WTC11 (cell line): ENCODE measurements at regions not wholly inside any gene's neighbourhood (a gene's known extent, or its start where the extent isn't known, plus 50 kb on each side); places are given as distances from the start of the nearest gene placed in this dataset.

Source experiments
- ATAC-seq: fragments of 200-7000 bp; cut with Tn5 transposase; 2 replicates; pipeline ENCODE4 v1.10.0; 2021; ENCODE audit warnings: mild to moderate bottlenecking, moderate library complexity
- CTCF ChIA-PET: fragments of 300-600 bp; sonication (Branson Sonifier 250); formaldehyde crosslinking; loops from one replicate; lab custom pipeline; 2021; ENCODE audit warnings: antibody characterized with exemption; lab: Charles Lee
- POLR2A ChIA-PET: fragments of 350-600 bp; sonication (Branson Sonifier 250); formaldehyde crosslinking; loops from one replicate; lab custom pipeline; 2021; ENCODE audit warnings: antibody characterized with exemption; lab: Charles Lee
- DNase-seq: peaks from one replicate; pipeline ENCODE4 v3.0.0; 2021; ENCODE audit warnings: low spot score
- H3K27ac Mint-ChIP-seq: 2 replicates; pipeline ENCODE4 v1.8.0; 2021; ENCODE audit warnings: mixed read lengths
- H3K27me3 Mint-ChIP-seq: 2 replicates; pipeline ENCODE4 v1.8.0; 2021; ENCODE audit warnings: low read depth, mild to moderate bottlenecking, moderate library complexity, mixed read lengths
- H3K36me3 Mint-ChIP-seq: 2 replicates; pipeline ENCODE4 v1.8.0; 2021; ENCODE audit warnings: mixed read lengths
- H3K4me1 Mint-ChIP-seq: 2 replicates; pipeline ENCODE4 v1.8.0; 2022; ENCODE audit warnings: mixed read lengths
- H3K4me3 Mint-ChIP-seq: 2 replicates; pipeline ENCODE4 v1.8.0; 2021; ENCODE audit warnings: mild to moderate bottlenecking, moderate library complexity, mixed read lengths
- H3K9me3 Mint-ChIP-seq: 2 replicates; pipeline ENCODE4 v1.8.0; 2021; ENCODE audit warnings: mixed read lengths
- CREB1 ChIP-seq: sonication (generic); formaldehyde crosslinking; IDR thresholded peaks from 2 replicates; pipeline ENCODE4 v1.8.0; 2023; ENCODE audit warnings: mild to moderate bottlenecking, missing genetic modification reagents
- CTCF ChIP-seq: fragments of 200-600 bp; IDR thresholded peaks from 2 replicates; pipeline ENCODE4 v1.8.0; 2022; ENCODE audit warnings: antibody characterized with exemption
- E2F5 ChIP-seq: sonication (generic); formaldehyde crosslinking; IDR thresholded peaks from 2 replicates; pipeline ENCODE4 v1.8.1; 2022; ENCODE audit warnings: mild to moderate bottlenecking, moderate library complexity, missing genetic modification reagents
- ERG ChIP-seq: fragments of 250-450 bp; sonication (Bioruptor Pico); IDR thresholded peaks from 2 replicates; pipeline ENCODE4 v1.8.0; 2021; ENCODE audit warnings: mild to moderate bottlenecking
- FOXJ3 ChIP-seq: sonication (generic); formaldehyde crosslinking; IDR thresholded peaks from 2 replicates; pipeline ENCODE4 v1.9.0; 2021; ENCODE audit warnings: missing genetic modification reagents, mild to moderate bottlenecking, borderline replicate concordance
- GABPB1 ChIP-seq: sonication (generic); formaldehyde crosslinking; IDR thresholded peaks from 2 replicates; pipeline ENCODE4 v1.8.1; 2023; ENCODE audit warnings: mild to moderate bottlenecking, missing genetic modification reagents
- GRHL2 ChIP-seq: fragments of 250-450 bp; sonication (Bioruptor Pico); IDR thresholded peaks from 2 replicates; pipeline ENCODE4 v1.8.0; 2022; ENCODE audit warnings: mild to moderate bottlenecking, moderate library complexity; ENCODE audit not compliant: insufficient replicate concordance, severe bottlenecking
- GTF2I ChIP-seq: fragments of 250-450 bp; sonication (Bioruptor Pico); conservative IDR thresholded peaks from 2 replicates; pipeline ENCODE4 v1.4.0; 2021; ENCODE audit warnings: mild to moderate bottlenecking
- KAT7 ChIP-seq: sonication (generic); formaldehyde crosslinking; IDR thresholded peaks from 2 replicates; pipeline ENCODE4 v1.8.1; 2023; ENCODE audit warnings: missing genetic modification reagents, mild to moderate bottlenecking, borderline replicate concordance
- MAX ChIP-seq: sonication (generic); formaldehyde crosslinking; IDR thresholded peaks from 2 replicates; pipeline ENCODE4 v1.8.0; 2022; ENCODE audit warnings: mild to moderate bottlenecking, missing genetic modification reagents
- NFE2L1 ChIP-seq: sonication (generic); formaldehyde crosslinking; IDR thresholded peaks from 2 replicates; pipeline ENCODE4 v1.8.1; 2023; ENCODE audit warnings: missing genetic modification reagents
- NFYB ChIP-seq: sonication (generic); formaldehyde crosslinking; conservative IDR thresholded peaks from 2 replicates; pipeline ENCODE4 v1.8.0; 2022; ENCODE audit warnings: low read depth, missing genetic modification reagents
- OVOL2 ChIP-seq: fragments of 250-450 bp; sonication (Bioruptor Pico); IDR thresholded peaks from 2 replicates; pipeline ENCODE4 v1.9.0; 2021; ENCODE audit warnings: mild to moderate bottlenecking, borderline replicate concordance
- PREB ChIP-seq: sonication (generic); formaldehyde crosslinking; IDR thresholded peaks from 2 replicates; pipeline ENCODE4 v1.8.1; 2022; ENCODE audit warnings: mild to moderate bottlenecking, missing genetic modification reagents, moderate library complexity, borderline replicate concordance
- PRRX2 ChIP-seq: fragments of 250-450 bp; sonication (Bioruptor Pico); IDR thresholded peaks from 2 replicates; pipeline ENCODE4 v1.8.0; 2021; ENCODE audit warnings: mild to moderate bottlenecking
- STAT6 ChIP-seq: sonication (generic); formaldehyde crosslinking; conservative IDR thresholded peaks from 2 replicates; pipeline ENCODE4 v1.8.1; 2023; ENCODE audit warnings: mild to moderate bottlenecking, low read depth, missing genetic modification reagents, moderate library complexity
- TEAD4 ChIP-seq: sonication (generic); formaldehyde crosslinking; IDR thresholded peaks from 2 replicates; pipeline ENCODE4 v1.8.0; 2022; ENCODE audit warnings: mild to moderate bottlenecking, missing genetic modification reagents
- ZNF219 ChIP-seq: sonication (generic); formaldehyde crosslinking; IDR thresholded peaks from 2 replicates; pipeline ENCODE4 v1.8.0; 2023; ENCODE audit warnings: missing genetic modification reagents, mild to moderate bottlenecking, borderline replicate concordance
- ZNF263 ChIP-seq: sonication (generic); formaldehyde crosslinking; IDR thresholded peaks from 2 replicates; pipeline ENCODE4 v1.8.1; 2022; ENCODE audit warnings: low read depth, mild to moderate bottlenecking, moderate library complexity, missing genetic modification reagents
- ZNF281 ChIP-seq: sonication (generic); formaldehyde crosslinking; IDR thresholded peaks from 2 replicates; pipeline ENCODE4 v1.8.0; 2023; ENCODE audit warnings: mild to moderate bottlenecking, missing genetic modification reagents
- ZNF317 ChIP-seq: sonication (generic); formaldehyde crosslinking; IDR thresholded peaks from 2 replicates; pipeline ENCODE4 v1.8.1; 2023; ENCODE audit warnings: low read depth, mild to moderate bottlenecking, moderate library complexity, missing genetic modification reagents, borderline replicate concordance
- TF ChIP-seq, protein P1 (sequence below): sonication (generic); formaldehyde crosslinking; IDR thresholded peaks from 2 replicates; pipeline ENCODE4 v1.8.1; 2023; ENCODE audit warnings: mild to moderate bottlenecking, missing genetic modification reagents
- TF ChIP-seq, protein P2 (sequence below): sonication (generic); formaldehyde crosslinking; conservative IDR thresholded peaks from 2 replicates; pipeline ENCODE4 v1.8.1; 2022; ENCODE audit warnings: mild to moderate bottlenecking, missing genetic modification reagents

- TF ChIP-seq MAX (CRISPR knock-in tag) (no peak), CTCF (no peak), OVOL2 (CRISPR knock-in tag) (no peak), FOXJ3 (CRISPR knock-in tag) (no peak), PRRX2 (CRISPR knock-in tag) (no peak)
- TF ChIP-seq, protein P1, sequence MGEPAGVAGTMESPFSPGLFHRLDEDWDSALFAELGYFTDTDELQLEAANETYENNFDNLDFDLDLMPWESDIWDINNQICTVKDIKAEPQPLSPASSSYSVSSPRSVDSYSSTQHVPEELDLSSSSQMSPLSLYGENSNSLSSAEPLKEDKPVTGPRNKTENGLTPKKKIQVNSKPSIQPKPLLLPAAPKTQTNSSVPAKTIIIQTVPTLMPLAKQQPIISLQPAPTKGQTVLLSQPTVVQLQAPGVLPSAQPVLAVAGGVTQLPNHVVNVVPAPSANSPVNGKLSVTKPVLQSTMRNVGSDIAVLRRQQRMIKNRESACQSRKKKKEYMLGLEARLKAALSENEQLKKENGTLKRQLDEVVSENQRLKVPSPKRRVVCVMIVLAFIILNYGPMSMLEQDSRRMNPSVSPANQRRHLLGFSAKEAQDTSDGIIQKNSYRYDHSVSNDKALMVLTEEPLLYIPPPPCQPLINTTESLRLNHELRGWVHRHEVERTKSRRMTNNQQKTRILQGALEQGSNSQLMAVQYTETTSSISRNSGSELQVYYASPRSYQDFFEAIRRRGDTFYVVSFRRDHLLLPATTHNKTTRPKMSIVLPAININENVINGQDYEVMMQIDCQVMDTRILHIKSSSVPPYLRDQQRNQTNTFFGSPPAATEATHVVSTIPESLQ, result no peak
These were observed 490.1 kb downstream of the TNS1 start (continued) for GRCh38 chr2:217512728-217513127.

DNA sequence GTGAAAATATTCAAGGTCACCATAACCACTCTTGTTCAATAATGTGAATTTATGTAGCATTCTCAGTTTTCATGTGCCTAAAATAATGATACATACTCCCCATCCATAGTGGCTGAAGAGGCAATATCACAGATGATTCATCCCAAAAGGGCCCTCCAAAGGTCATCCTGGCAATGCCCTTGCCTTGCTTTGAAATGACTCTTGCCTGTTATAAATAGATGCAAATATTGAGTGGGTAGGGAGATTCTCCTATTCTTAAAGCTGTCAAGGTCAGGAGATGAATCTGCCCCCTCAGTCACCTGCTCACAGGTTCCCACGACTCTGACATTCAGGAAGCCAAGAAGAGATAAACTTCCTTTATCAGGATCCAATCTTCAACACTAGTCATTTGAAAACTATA, 490.5 kb downstream of the TNS1 start:
- no peak for DNase-seq
- no peaks in the 10 kb centered on the region for H3K36me3 Mint-ChIP-seq
- H3K27me3 Mint-ChIP-seq, result peaks cover 3% of the 10 kb centered on the region
- no peak for ATAC-seq
- no peak for TF ChIP-seq ZNF219 (CRISPR knock-in tag)
- TF ChIP-seq CREB1 (CRISPR knock-in tag), result no peak
- no peak for TF ChIP-seq STAT6 (CRISPR knock-in tag)
- no peak for TF ChIP-seq ZNF263 (CRISPR knock-in tag)
- no peak for TF ChIP-seq TEAD4
- TF ChIP-seq E2F5 (CRISPR knock-in tag), result no peak
- TF ChIP-seq NFE2L1, result no peak
- TF ChIP-seq ZNF317 (CRISPR knock-in tag), result no peak
- TF ChIP-seq KAT7 (CRISPR knock-in tag), result no peak
- TF ChIP-seq GTF2I (CRISPR knock-in tag), result no peak
- no peak for TF ChIP-seq ERG (CRISPR knock-in tag)
- TF ChIP-seq GABPB1 (CRISPR knock-in tag), result no peak
- TF ChIP-seq PREB, result no peak
- no peak for TF ChIP-seq NFYB (CRISPR knock-in tag)
- no peak for TF ChIP-seq ZNF281 (CRISPR knock-in tag)
- TF ChIP-seq GRHL2 (CRISPR knock-in tag), result no peak
- TF ChIP-seq, protein P2, sequence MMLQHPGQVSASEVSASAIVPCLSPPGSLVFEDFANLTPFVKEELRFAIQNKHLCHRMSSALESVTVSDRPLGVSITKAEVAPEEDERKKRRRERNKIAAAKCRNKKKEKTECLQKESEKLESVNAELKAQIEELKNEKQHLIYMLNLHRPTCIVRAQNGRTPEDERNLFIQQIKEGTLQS (CRISPR knock-in tag), result no peak
- peaks cover 15% of the 10 kb centered on the region for H3K4me1 Mint-ChIP-seq
- H3K27ac Mint-ChIP-seq, result no peak overlapping the region
- ChIA-PET CTCF (interaction anchor here (2.1 kb wide), 1 partner anchor 244 kb away, joined by 16 read pairs; no protein-coding TSS in a partner anchor), POLR2A (no interaction called here)
- no peak overlapping the region for H3K4me3 Mint-ChIP-seq
- H3K9me3 Mint-ChIP-seq, result peaks cover 4% of the 10 kb centered on the region; the same call in 1 of the 2 replicates
